DMS153 (cell line): ENCODE measurements at regions not wholly inside any gene's neighbourhood (a gene's known extent, or its start where the extent isn't known, plus 50 kb on each side); places are given as distances from the start of the nearest gene placed in this dataset.
"Not testable (repeated sequence)": the region's sequence is repeated elsewhere in the genome, so short reads cannot be mapped to it uniquely, and the experiment has no call there.

Experiments used
- DNase-seq: peaks from one replicate; lab custom pipeline; 2025; lab: John Stamatoyannopoulos, UW

- DNase-seq, result no peak
Observed at GRCh38 chr6:112579601-112580000, 232.5 kb downstream of the RFPL4B start.

GRCh38 chr6:112581015-112581414 is 233.9 kb downstream of the RFPL4B start:
- no peak for DNase-seq

- DNase-seq, result no peak
Observed at GRCh38 chr6:112590326-112590725, 243.2 kb downstream of the RFPL4B start.

- no peak for DNase-seq
Observed at GRCh38 chr6:112591329-112591728, 244.2 kb downstream of the RFPL4B start.

GRCh38 chr6:112592159-112592558 is 245.0 kb downstream of the RFPL4B start:
- DNase-seq, result no peak

- no peak for DNase-seq
Observed at GRCh38 chr6:112594886-112595594, 247.9 kb downstream of the RFPL4B start.

GRCh38 chr6:112595841-112596240 is 248.7 kb downstream of the RFPL4B start:
- no peak for DNase-seq

- no peak for DNase-seq
Observed at GRCh38 chr6:112597176-112597575, 250.0 kb downstream of the RFPL4B start.

GRCh38 chr6:112600168-112600567 is 253.0 kb downstream of the RFPL4B start:
- DNase-seq, result no peak

GRCh38 chr6:112603726-112604125 is 256.6 kb downstream of the RFPL4B start:
- no peak for DNase-seq

- no peak for DNase-seq
Observed at GRCh38 chr6:112606656-112607435, 259.7 kb downstream of the RFPL4B start.

GRCh38 chr6:112608925-112609324 is 261.8 kb downstream of the RFPL4B start:
- DNase-seq, result not testable (repeated sequence)

GRCh38 chr6:112613410-112613809 is 266.3 kb downstream of the RFPL4B start:
- no peak for DNase-seq

- no peak for DNase-seq
Observed at GRCh38 chr6:112618849-112619248, 271.7 kb downstream of the RFPL4B start.

GRCh38 chr6:112620812-112621569 is 273.9 kb downstream of the RFPL4B start:
- no peak for DNase-seq

- DNase-seq, result no peak
Observed at GRCh38 chr6:112622036-112622435, 274.9 kb downstream of the RFPL4B start.

GRCh38 chr6:112626468-112627082 is 279.4 kb downstream of the RFPL4B start:
- no peak for DNase-seq

GRCh38 chr6:112634376-112634775 is 287.2 kb downstream of the RFPL4B start:
- no peak for DNase-seq

GRCh38 chr6:112636650-112637262 is 289.6 kb downstream of the RFPL4B start:
- no peak for DNase-seq

- DNase-seq, result no peak
Observed at GRCh38 chr6:112639391-112639831, 292.3 kb downstream of the RFPL4B start.

GRCh38 chr6:112640891-112641290 is 293.8 kb downstream of the RFPL4B start:
- no peak for DNase-seq

GRCh38 chr6:112649853-112650252 is 302.7 kb downstream of the RFPL4B start:
- no peak for DNase-seq
